AG09319 (cell line): ENCODE measurements at regions not wholly inside any gene's neighbourhood (a gene's known extent, or its start where the extent isn't known, plus 50 kb on each side); places are given as distances from the start of the nearest gene placed in this dataset.

Source experiments
- DNase-seq: peaks from one replicate; pipeline ENCODE4 v3.0.0-alpha.2; 2010; ENCODE audit warnings: low read depth; ENCODE audit errors: extremely low read depth
- CTCF ChIP-seq: IDR thresholded peaks from 2 replicates; pipeline ENCODE4 v1.5.1; 2011; ENCODE audit warnings: low read depth, mild to moderate bottlenecking, inconsistent platforms, low read length, moderate library complexity

GRCh38 chrX:46305431-46305830 is 239.8 kb downstream of the ZNF674 start:
- TF ChIP-seq CTCF = no peak
- DNase-seq = no peak

GRCh38 chrX:46301903-46302302 is 243.3 kb downstream of the ZNF674 start:
- TF ChIP-seq CTCF = no peak

GRCh38 chrX:46298821-46299220 is 246.4 kb downstream of the ZNF674 start:
- no peak for TF ChIP-seq CTCF
- DNase-seq = no peak

More at GRCh38 chrX:46301903-46302302, 243.3 kb downstream of the ZNF674 start:
- DNase-seq = no peak

DNA sequence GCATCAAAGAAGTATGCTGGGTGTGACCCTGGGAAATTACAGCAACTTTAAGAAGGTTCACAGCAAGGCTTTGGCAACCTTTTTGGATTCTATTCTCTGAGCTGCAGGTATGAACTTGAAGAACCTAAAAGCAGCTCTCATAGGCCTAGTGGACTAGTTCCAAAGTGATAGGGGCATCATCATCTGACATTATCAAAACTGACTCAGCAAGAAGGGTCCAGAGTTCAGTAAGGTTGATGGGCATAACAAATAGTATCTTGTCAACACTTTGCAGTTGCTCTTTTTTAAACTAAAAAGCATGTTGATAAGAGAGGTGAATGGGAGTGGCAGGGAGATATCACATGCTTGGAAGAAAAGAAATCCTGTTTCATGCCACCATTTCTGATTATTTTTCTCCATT is 249.3 kb downstream of the ZNF674 start:
- TF ChIP-seq CTCF = no peak
- DNase-seq = no peak

DNA sequence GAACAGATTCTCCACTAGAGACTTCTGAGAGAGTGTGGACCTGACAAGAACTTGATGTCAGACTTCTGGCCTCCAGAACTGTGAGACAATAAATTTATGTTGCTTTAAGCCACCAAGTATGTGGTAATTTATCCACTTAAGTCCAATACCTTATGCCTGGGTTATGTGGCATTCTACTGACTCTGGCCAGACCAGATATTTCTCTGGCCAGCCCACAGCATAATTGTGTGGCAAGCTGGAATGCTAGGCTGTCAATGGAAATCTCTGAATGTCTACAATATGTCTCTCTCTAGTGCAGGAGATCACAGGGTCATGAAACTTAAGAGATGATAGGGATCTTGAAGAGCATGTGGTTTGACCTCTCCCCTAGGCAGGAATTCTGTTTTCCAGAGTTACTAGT is 251.0 kb downstream of the ZNF674 start:
- DNase-seq = peak; percentile 41
- no peak for TF ChIP-seq CTCF

- DNase-seq = no peak
- no peak for TF ChIP-seq CTCF
These were observed 265.3 kb downstream of the ZNF674 start for GRCh38 chrX:46279925-46280313.

DNA sequence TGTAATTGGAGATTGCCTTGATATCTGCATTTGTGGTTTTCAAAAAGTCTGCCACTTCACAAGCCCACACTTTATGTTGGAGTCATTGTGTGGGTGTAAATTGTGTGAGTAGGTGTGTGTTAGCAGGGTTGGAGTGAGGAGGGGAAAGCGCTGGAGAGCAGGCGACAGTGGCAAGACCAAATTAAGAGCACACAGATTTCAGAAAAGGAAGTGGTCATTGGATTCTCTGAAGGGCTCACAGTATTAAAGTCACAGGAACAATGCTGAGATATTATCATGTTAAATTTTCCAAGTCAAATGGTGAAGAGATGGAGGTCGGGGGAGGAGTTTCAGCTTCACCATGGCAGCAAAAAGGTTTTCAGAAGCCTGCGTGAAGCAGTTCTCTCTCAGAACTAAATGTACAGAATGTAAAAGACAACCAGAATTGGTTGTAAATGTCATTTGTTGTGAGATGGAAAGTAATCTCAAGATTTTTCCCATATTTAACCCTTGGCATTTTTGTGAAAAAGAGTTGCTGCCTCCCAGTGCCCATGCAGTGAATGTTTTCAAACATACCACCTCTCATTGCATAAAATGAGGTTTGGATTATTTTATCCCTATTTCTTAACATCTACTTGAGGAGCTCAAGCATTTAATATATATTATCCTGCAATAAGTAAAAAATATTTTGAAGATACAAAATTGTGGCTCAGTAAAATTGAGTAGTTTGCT is 265.9 kb downstream of the ZNF674 start:
- peak; percentile 19 for TF ChIP-seq CTCF
- no peak for DNase-seq
